Gastroesophageal sphincter (tissue), 3 donors: ENCODE measurements at regions not wholly inside any gene's neighbourhood (a gene's known extent, or its start where the extent isn't known, plus 50 kb on each side); places are given as distances from the start of the nearest gene placed in this dataset.

Experiments used
- CTCF ChIP-seq, 4 experiments: fragments of 200-600 bp in 2 of 4; fragments of 450-650 bp in 2 of 4; sonication (generic) in 1 of 4; IDR thresholded peaks; one replicate each; pipeline ENCODE4 v1.5.1; 2017 to 2019; ENCODE audit warnings: antibody characterized with exemption in 4 of 4, mild to moderate bottlenecking in 2 of 4, moderate library complexity in 2 of 4
- EP300 ChIP-seq: sonication (generic); formaldehyde crosslinking; IDR thresholded peaks from one replicate; pipeline ENCODE4 v1.6.1; 2017; ENCODE audit warnings: antibody characterized with exemption, mild to moderate bottlenecking
- POLR2A ChIP-seq, 2 donors: fragments of 450-650 bp; IDR thresholded peaks; one replicate each; pipeline ENCODE4 v1.6.1; 2017; ENCODE audit warnings: antibody characterized with exemption in 2 of 2, mild to moderate bottlenecking in 2 of 2, moderate library complexity in 1 of 2
- POLR2AphosphoS5 ChIP-seq: sonication (generic); formaldehyde crosslinking; IDR thresholded peaks from one replicate; pipeline ENCODE4 v1.6.1; 2017; ENCODE audit warnings: antibody characterized with exemption

DNA sequence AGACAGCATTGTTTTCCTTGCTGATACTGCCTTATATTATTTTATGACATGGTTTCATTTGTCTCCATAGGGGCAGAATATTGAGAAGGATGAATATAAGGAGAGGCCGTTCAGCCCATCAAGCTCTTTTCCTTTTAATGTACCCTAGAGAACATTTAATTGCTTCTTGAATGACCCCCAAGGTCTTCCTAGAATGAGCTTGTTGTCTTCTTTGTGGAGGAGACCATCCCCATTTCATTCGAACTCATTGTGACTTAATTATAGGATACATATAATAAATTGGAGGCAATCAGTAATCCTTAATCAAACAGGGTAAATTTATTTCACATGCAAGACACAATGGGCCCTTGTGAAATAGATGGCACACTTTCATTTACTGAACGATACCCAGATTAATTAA, 231.3 kb downstream of the MDFIC start:
- no peak for TF ChIP-seq CTCF (IDR thresholded peaks at IDR 0.05)
- no peak for TF ChIP-seq EP300
- TF ChIP-seq POLR2AphosphoS5, result no peak
- TF ChIP-seq POLR2A (IDR thresholded peaks at IDR 0.05), result no peak
